Fibroblast of skin of scalp (primary cell): ENCODE measurements at regions not wholly inside any gene's neighbourhood (a gene's known extent, or its start where the extent isn't known, plus 50 kb on each side); places are given as distances from the start of the nearest gene placed in this dataset.
A peak's percentile ranks its signal among the peaks of the same experiment; 100 is the strongest.
"Not testable (repeated sequence)": the region's sequence is repeated elsewhere in the genome, so short reads cannot be mapped to it uniquely, and the experiment has no call there.

Experiments used
- DNase-seq: peaks from one replicate; pipeline ENCODE4 v3.0.0-alpha.2; 2013

- DNase-seq, result no peak
Measured at GRCh38 chr7:149633976-149634945, 136.7 kb upstream of the ZNF746 start.

- not testable (repeated sequence) for DNase-seq
Measured at GRCh38 chr7:149628361-149629149, 130.9 kb upstream of the ZNF746 start.

GRCh38 chr7:149627911-149628310 is 130.3 kb upstream of the ZNF746 start:
- DNase-seq, result no peak

- no peak for DNase-seq
Measured at GRCh38 chr7:149626972-149627371, 129.4 kb upstream of the ZNF746 start.

GRCh38 chr7:149625947-149626392 is 128.4 kb upstream of the ZNF746 start:
- no peak for DNase-seq

- DNase-seq, result peak; percentile 67
Measured at GRCh38 chr7:149625340-149625946, 127.8 kb upstream of the ZNF746 start.

- DNase-seq, result peak; percentile 94
Measured at GRCh38 chr7:149624419-149625339, 127.1 kb upstream of the ZNF746 start.

- DNase-seq, result peak; percentile 5
Measured at GRCh38 chr7:149624006-149624405, 126.4 kb upstream of the ZNF746 start.

- DNase-seq, result peak; percentile 73
Measured at GRCh38 chr7:149623262-149623997, 125.8 kb upstream of the ZNF746 start.

GRCh38 chr7:149622444-149623210 is 125.0 kb upstream of the ZNF746 start:
- DNase-seq, result no peak

- no peak for DNase-seq
Measured at GRCh38 chr7:149621776-149622175, 124.2 kb upstream of the ZNF746 start.

- no peak for DNase-seq
Measured at GRCh38 chr7:149620961-149621360, 123.4 kb upstream of the ZNF746 start.

GRCh38 chr7:149616898-149617297 is 119.3 kb upstream of the ZNF746 start:
- no peak for DNase-seq

- DNase-seq, result no peak
Measured at GRCh38 chr7:149615690-149616270, 118.2 kb upstream of the ZNF746 start.

- DNase-seq, result no peak
Measured at GRCh38 chr7:149610441-149611011, 112.9 kb upstream of the ZNF746 start.

GRCh38 chr7:149608168-149608567 is 110.6 kb upstream of the ZNF746 start:
- no peak for DNase-seq

- no peak for DNase-seq
Measured at GRCh38 chr7:149607683-149608082, 110.1 kb upstream of the ZNF746 start.

- DNase-seq, result no peak
Measured at GRCh38 chr7:149606826-149607225, 109.2 kb upstream of the ZNF746 start.

GRCh38 chr7:149605696-149606095 is 108.1 kb upstream of the ZNF746 start:
- no peak for DNase-seq

GRCh38 chr7:149604521-149604920 is 106.9 kb upstream of the ZNF746 start:
- no peak for DNase-seq
